ENCODE measurements at regions not wholly inside any gene's neighbourhood (a gene's known extent, or its start where the extent isn't known, plus 50 kb on each side); places are given as distances from the start of the nearest gene placed in this dataset.

DNA sequence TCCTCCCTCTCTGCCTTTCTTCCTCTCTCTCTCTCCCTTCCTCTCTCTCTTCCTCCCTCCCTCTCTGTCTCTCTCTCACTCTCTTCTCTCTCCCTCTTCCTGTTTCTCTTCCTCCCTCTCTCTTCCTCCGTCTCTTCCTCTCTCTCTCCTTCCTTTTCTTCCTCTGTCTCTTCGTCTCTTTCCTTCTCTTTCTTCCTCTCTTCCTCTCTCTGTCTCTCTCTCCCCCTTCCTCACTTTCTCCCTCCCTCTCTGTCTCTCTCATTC lies 295.3 kb downstream of the ASMT start:
- Mint-ChIP-seq H3K27me3 (ENCODE audit: unreplicated experiment) (peaks cover 14% of the 10 kb centered on the region), H3K4me3 (ENCODE audit: unreplicated experiment) (no peak overlapping the region), H3K27ac (ENCODE audit: unreplicated experiment) (no peak overlapping the region), H3K4me1 (ENCODE audit: unreplicated experiment) (no peaks in the 10 kb centered on the region), H3K36me3 (ENCODE audit: unreplicated experiment) (no peaks in the 10 kb centered on the region), H3K9me3 (ENCODE audit: unreplicated experiment) (no peaks in the 10 kb centered on the region)
- TF ChIP-seq, protein P1, sequence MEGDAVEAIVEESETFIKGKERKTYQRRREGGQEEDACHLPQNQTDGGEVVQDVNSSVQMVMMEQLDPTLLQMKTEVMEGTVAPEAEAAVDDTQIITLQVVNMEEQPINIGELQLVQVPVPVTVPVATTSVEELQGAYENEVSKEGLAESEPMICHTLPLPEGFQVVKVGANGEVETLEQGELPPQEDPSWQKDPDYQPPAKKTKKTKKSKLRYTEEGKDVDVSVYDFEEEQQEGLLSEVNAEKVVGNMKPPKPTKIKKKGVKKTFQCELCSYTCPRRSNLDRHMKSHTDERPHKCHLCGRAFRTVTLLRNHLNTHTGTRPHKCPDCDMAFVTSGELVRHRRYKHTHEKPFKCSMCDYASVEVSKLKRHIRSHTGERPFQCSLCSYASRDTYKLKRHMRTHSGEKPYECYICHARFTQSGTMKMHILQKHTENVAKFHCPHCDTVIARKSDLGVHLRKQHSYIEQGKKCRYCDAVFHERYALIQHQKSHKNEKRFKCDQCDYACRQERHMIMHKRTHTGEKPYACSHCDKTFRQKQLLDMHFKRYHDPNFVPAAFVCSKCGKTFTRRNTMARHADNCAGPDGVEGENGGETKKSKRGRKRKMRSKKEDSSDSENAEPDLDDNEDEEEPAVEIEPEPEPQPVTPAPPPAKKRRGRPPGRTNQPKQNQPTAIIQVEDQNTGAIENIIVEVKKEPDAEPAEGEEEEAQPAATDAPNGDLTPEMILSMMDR (IDR thresholded peaks at IDR 0.05), result no peak
- DNase-seq (ENCODE audit: extremely low spot score, unreplicated experiment), result no peak

DNA sequence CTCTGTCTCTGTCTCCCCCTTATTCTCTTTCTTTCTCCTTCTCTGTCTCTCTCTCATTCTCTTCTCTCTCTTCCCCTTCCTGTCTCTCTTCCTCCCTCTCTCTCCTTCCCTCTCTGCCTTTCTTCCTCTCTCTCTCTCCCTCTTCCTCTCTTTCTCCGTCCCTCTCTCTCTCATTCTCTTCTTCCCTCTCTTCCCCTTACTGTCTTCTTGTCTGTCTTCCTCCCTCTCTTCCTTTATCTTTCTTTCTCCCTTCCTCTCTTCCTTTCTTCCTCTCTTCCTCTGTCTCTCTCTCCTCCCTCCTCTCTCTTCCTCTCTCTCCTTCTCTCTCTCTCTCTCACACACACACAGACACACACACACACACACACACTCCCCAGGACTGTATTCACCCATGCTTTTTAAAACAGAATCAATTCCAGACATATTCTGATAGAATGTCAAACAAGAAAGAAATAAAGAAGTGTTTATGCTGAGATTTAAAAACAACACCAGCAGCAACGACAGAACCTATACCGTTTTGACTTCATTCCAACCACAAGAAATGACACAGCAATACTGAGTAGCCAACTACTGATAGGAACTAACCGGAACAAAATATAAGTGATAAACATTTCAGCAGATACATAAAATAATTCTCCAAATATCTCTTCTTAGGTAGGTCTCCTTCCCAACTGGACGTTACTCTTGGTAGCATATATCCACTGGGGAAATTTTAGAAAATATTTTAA lies 296.7 kb downstream of the ASMT start:
- H3K36me3 Mint-ChIP-seq (ENCODE audit: unreplicated experiment), result no peaks in the 10 kb centered on the region
- H3K4me1 Mint-ChIP-seq (ENCODE audit: unreplicated experiment), result no peaks in the 10 kb centered on the region
- no peak for DNase-seq (ENCODE audit: extremely low spot score, unreplicated experiment)
- H3K4me3 Mint-ChIP-seq (ENCODE audit: unreplicated experiment), result no peak overlapping the region
- peaks cover 14% of the 10 kb centered on the region for H3K27me3 Mint-ChIP-seq (ENCODE audit: unreplicated experiment)
- H3K27ac Mint-ChIP-seq (ENCODE audit: unreplicated experiment), result no peak overlapping the region
- TF ChIP-seq, protein P1 (IDR thresholded peaks at IDR 0.05), result no peak
- H3K9me3 Mint-ChIP-seq (ENCODE audit: unreplicated experiment), result no peaks in the 10 kb centered on the region

DNA sequence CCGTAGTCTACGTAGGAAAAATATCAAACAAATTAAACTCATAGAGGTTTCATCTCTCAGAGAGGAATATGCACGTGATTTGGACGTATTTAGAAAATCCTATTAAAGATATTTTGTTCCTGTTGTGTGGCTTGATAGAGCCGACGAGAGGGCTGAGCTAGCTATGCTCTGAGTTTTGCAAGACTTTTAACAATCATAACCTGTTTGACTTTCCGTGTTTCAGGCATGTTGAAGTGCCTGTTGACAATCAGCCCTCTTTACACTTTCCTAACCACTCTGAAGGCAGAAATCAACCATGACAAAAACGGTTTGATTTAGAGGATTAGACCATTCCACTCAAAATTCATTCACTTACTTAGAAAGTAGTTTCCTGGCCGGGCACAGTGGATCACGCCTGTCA lies 297.3 kb downstream of the ASMT start:
- peaks cover 14% of the 10 kb centered on the region for H3K27me3 Mint-ChIP-seq (ENCODE audit: unreplicated experiment)
- no peaks in the 10 kb centered on the region for H3K9me3 Mint-ChIP-seq (ENCODE audit: unreplicated experiment)
- DNase-seq (ENCODE audit: extremely low spot score, unreplicated experiment), result no peak
- no peaks in the 10 kb centered on the region for H3K36me3 Mint-ChIP-seq (ENCODE audit: unreplicated experiment)
- TF ChIP-seq, protein P1 (IDR thresholded peaks at IDR 0.05), result no peak
- H3K27ac Mint-ChIP-seq (ENCODE audit: unreplicated experiment), result no peak overlapping the region
- H3K4me1 Mint-ChIP-seq (ENCODE audit: unreplicated experiment), result no peaks in the 10 kb centered on the region
- H3K4me3 Mint-ChIP-seq (ENCODE audit: unreplicated experiment), result no peak overlapping the region

DNA sequence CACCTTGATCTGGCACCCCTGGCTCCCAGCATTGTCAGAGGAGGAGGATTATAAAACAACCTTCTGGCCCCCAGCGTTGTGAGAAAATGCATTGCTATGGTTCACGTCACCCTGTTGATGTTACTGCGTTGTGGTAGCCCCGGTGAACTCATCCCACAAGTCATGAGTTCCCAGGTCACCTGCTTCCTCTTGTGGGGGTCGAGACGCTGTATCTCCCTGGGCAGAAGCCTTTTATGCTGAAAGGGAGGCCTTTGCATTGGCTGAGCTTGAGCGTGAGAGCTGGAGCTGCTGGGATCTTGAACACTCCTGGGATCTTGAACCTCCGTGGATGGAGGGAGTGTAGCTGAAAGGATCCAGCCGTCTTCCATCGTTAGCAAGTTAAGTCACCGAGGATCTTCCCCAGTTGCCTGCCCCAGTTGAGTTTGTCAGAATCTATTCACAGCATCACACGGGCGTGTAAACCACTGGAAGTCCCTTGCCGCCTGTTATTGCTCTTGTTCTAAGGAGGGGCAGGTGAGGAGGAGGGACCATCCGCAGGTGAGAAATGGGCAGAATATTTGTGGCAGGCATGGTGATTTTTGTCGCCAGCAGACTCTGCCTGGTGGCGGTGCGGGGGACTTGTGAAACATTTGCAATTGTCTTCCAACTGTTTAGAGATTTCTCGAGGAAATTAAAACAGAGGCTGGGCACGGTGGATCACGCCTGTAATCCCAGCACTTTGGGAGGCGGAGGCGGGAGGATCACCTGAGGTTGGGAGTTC lies 299.9 kb downstream of the ASMT start:
- Mint-ChIP-seq H3K9me3 (ENCODE audit: unreplicated experiment) (no peaks in the 10 kb centered on the region), H3K27me3 (ENCODE audit: unreplicated experiment) (peaks cover 11% of the 10 kb centered on the region), H3K36me3 (ENCODE audit: unreplicated experiment) (no peaks in the 10 kb centered on the region), H3K4me3 (ENCODE audit: unreplicated experiment) (no peak overlapping the region), H3K4me1 (ENCODE audit: unreplicated experiment) (no peaks in the 10 kb centered on the region), H3K27ac (ENCODE audit: unreplicated experiment) (no peak overlapping the region)
- TF ChIP-seq, protein P1 (IDR thresholded peaks at IDR 0.05), result no peak
- no peak for DNase-seq (ENCODE audit: extremely low spot score, unreplicated experiment)

DNA sequence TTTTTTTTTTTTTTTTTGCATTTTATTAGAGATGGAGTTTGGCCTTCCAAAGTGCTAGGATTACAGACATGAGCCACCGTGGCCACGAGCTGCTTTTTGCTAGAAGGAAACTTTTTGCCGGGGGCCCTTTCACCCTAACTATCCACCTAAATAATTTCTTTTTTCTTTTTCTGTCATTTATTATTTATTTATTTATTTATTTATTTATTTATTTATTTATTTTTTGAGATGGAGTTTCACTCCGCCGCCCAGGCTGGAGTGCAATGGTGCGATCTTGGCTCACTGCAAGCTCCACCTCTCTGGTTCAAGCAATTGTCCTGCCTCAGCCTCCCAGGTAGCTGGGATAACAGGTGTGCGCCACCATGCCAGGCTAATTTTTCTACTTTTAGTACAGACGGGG lies 303.9 kb downstream of the ASMT start:
- no peak for DNase-seq (ENCODE audit: extremely low spot score, unreplicated experiment)
- no peaks in the 10 kb centered on the region for H3K36me3 Mint-ChIP-seq (ENCODE audit: unreplicated experiment)
- H3K9me3 Mint-ChIP-seq (ENCODE audit: unreplicated experiment), result no peaks in the 10 kb centered on the region
- TF ChIP-seq, protein P1 (IDR thresholded peaks at IDR 0.05), result no peak
- no peaks in the 10 kb centered on the region for H3K27me3 Mint-ChIP-seq (ENCODE audit: unreplicated experiment)
- no peaks in the 10 kb centered on the region for H3K4me1 Mint-ChIP-seq (ENCODE audit: unreplicated experiment)
- H3K4me3 Mint-ChIP-seq (ENCODE audit: unreplicated experiment), result no peak overlapping the region
- no peak overlapping the region for H3K27ac Mint-ChIP-seq (ENCODE audit: unreplicated experiment)

Data from osteocyte (in vitro differentiated cells).